Astrocyte of the cerebellum (primary cell): ENCODE measurements at regions not wholly inside any gene's neighbourhood (a gene's known extent, or its start where the extent isn't known, plus 50 kb on each side); places are given as distances from the start of the nearest gene placed in this dataset.
"Not testable (repeated sequence)": the region's sequence is repeated elsewhere in the genome, so short reads cannot be mapped to it uniquely, and the experiment has no call there.

Experiments used
- DNase-seq: peaks from one replicate; pipeline ENCODE4 v3.0.0-alpha.2; 2011; ENCODE audit warnings: low read depth
- H3K4me3 ChIP-seq: 2 replicates; pipeline ENCODE4 v1.5.1; 2011; ENCODE audit warnings: mild to moderate bottlenecking, low read depth, low read length, moderate library complexity
- in situ Hi-C: cut with HindIII; loops from 2 replicates; pipeline ENCODE4 v1.10.0; 2017; ENCODE audit warnings: low sequenced_read_pairs
- TF ChIP-seq, protein P1 (sequence below): IDR thresholded peaks from 2 replicates; pipeline ENCODE4 v1.5.1; 2012; ENCODE audit warnings: low read length, low read depth, moderate library complexity, mild to moderate bottlenecking; ENCODE audit errors: missing control alignments

DNA sequence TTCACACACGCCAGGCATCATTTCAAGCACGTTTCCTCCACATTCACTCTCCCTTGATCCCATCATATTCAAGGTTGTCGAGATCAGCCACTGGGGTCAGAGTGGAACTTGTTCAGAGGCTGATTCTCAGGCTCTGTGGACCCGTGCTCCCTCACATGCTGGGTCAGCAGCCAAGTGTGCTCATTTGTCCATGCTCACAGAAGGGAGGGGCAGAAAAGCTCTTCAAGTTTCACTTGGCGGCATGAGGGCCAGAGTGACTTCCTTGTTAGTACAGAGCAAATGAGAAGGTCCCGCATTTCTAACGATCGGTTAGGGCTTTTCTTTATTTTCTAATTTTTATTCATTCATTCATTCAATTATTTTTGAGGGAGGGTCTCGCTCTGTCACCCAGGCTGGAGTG, 82.2 kb downstream of the EBLN1 start:
- in situ Hi-C loops = no loop called here
- no peak for DNase-seq
- H3K4me3 ChIP-seq = no peak overlapping the region
- TF ChIP-seq, protein P1, sequence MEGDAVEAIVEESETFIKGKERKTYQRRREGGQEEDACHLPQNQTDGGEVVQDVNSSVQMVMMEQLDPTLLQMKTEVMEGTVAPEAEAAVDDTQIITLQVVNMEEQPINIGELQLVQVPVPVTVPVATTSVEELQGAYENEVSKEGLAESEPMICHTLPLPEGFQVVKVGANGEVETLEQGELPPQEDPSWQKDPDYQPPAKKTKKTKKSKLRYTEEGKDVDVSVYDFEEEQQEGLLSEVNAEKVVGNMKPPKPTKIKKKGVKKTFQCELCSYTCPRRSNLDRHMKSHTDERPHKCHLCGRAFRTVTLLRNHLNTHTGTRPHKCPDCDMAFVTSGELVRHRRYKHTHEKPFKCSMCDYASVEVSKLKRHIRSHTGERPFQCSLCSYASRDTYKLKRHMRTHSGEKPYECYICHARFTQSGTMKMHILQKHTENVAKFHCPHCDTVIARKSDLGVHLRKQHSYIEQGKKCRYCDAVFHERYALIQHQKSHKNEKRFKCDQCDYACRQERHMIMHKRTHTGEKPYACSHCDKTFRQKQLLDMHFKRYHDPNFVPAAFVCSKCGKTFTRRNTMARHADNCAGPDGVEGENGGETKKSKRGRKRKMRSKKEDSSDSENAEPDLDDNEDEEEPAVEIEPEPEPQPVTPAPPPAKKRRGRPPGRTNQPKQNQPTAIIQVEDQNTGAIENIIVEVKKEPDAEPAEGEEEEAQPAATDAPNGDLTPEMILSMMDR = no peak

DNA sequence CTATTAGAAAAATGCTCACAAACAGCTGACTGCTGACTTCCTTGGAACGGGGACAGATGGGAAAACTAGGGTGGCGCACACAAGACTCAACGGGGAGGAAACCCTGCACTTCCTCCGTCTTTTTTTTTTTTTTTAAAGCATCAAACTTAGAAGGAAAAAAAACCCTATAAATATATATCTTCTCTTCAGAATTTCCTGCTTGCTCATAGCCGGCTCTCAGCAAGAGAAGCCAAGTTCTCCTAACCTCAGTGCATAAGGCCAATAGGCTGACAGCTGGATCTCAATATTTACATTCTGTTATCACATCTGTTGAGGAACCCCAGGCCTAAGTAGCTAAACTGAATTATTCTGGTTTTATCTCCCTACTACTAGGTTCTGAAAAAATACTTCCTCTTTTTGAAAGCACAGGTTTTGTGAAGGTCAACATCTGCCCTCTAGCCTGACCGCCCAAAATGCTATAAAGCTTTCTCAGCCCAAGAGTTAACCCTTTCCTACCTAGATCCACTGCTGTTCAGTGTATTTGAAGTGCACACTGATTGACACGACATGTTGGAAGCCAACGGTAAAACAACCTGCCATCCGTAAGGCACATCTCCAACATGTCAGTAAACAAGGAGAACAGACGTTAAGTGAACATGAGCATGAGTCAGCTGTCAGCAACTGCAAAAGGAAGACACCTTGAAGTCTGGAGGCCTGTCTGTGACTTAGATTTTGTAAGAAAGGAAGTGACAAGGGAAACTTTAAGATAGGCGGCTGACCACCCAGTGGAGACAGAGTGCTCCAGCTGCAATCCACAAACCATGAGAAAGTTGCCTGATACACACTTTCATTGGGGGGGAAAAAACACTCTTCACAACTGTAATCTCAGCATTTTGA, 83.8 kb downstream of the EBLN1 start:
- no peak overlapping the region for H3K4me3 ChIP-seq
- DNase-seq = no peak
- in situ Hi-C loops = no loop called here
- TF ChIP-seq, protein P1 = no peak

DNA sequence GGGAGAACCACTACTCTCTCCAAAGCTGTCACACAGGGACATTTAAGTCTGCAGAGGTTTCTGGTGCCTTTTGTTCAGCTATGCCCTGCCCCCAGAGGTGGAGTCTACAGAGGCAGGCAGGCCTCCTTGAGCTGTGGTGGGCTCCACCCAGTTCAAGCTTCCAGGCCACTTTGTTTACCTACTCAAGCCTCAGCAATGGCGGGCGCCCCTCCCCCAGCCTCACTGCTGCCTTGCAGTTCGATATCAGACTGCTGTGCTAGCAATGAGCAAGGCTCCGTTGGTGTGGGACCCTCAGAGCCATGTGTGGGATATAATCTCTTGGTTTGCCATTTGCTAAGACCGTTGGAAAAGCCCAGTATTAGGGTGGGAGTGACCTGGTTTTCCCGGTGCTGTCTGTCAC, 87.0 kb downstream of the EBLN1 start:
- DNase-seq, in situ Hi-C loops, H3K4me3 ChIP-seq: not testable (repeated sequence)

DNA sequence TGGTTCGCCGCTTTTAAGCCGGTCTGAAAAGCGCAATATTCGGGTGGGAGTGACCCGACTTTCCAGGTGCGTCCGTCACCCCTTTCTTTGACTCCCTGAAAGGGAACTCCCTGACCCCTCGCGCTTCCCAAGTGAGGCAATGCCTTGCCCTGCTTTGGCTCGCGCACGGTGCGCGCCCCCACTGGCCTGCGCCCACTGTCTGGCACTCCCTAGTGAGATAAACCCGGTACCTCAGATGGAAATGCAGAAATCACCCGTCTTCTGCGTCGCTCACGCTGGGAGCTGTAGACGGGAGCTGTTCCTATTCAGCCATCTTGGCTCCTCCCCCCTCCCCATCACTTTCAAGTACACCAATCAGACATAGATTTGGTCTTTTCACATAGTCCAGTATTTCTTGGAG, 88.2 kb downstream of the EBLN1 start:
- DNase-seq, H3K4me3 ChIP-seq, in situ Hi-C loops: not testable (repeated sequence)

DNA sequence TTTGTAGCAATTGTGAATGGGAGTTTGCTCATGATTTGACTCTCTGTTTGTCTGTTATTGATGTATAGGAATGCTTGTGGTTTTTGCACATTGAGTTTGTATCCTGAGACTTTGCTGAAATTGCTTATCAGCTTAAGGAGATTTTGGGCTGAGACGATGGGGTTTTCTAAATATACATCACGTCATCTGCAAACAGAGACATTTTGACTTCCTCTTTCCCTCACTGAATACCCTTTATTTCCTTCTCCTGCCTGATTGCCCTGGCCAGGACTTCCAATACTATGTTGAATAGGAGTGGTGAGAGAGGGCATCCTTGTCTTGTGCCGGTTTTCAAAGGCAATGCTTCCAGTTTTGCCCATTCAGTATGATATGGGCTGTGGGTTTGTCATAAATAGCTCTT, 96.6 kb downstream of the EBLN1 start:
- H3K4me3 ChIP-seq, DNase-seq, in situ Hi-C loops: not testable (repeated sequence)

DNA sequence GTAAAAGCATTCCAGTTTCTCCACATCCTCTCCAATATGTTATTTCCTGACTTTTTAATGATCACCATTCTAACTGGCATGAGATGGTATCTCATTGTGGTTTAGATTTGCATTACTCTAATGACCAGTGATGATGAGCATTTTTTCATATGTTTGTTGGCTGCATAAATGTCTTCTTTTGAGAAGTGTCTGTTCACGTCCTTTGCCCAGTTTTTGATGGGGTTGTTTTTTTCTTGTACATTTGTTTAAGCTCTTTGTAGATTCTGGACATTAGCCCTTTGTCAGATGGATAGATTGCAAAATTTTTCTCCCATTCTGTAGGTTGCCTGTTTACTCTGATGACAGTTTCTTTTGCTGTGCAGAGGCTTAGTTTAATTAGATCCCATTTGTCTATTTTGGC, 97.7 kb downstream of the EBLN1 start:
- in situ Hi-C loops, DNase-seq: not testable (repeated sequence)

DNA sequence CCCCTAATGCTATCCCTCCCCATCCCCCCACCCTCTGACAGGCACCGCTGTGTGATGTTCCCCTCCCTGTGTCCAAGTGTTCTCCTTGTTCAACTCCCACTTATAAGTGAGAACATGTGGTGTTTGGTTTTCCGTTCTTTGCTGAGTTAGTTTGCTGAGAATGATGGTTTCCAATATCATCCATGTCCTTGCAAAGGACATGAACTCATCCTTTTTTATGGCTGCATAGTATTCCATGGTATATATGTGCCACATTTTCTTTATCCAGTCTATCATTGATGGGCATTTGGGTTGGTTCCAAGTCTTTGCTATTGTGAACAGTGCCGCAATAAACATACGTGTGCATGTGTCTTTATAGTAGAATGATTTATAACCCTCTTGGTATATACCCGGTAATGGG, 98.2 kb downstream of the EBLN1 start:
- DNase-seq, in situ Hi-C loops: not testable (repeated sequence)

More for the DNA sequence above, 97.7 kb downstream of the EBLN1 start:
- not testable (repeated sequence) for H3K4me3 ChIP-seq

DNA sequence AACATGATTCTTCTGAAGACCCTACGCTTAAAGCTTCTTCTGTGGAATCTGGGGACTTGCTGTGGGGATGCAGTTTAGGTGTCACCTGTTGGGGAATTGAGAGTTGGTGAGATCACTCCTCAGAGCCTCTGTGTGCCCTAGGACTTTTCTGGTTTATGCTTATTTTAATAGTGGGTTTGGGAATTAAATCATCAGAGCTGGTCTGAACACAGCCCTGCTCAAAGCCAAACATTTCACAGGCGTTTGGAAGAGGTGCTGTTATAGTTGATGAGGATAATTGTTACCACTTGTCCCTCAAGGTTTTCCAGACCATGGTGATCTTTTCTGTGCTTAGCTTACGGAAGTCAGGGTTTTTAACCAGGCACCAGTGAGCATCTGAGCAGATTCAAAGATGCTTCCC, 106.1 kb downstream of the EBLN1 start:
- TF ChIP-seq, protein P1 = no peak
- in situ Hi-C loops = no loop called here
- no peak for DNase-seq
- no peak overlapping the region for H3K4me3 ChIP-seq

More for the DNA sequence above, 98.2 kb downstream of the EBLN1 start:
- H3K4me3 ChIP-seq = not testable (repeated sequence)

DNA sequence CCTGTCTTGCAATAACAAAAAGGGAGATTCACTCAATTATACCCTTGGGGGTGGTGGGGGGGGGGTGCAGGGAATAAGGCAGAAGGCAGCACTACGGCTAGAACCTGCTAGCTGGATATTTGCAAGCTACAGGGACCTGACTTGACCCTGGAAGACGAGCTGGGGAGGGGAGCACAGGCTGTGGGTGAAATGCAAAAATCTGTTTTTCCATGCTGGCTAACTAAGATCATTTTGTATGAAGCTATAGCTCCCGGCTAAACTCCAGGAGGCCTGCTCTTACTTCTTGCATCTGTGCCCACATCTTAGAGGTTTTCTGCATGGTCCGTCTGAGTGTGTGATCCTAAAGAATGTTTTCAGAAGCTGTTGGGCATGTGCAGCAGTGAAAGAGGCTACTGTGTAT, 106.6 kb downstream of the EBLN1 start:
- TF ChIP-seq, protein P1 = no peak
- in situ Hi-C loops = no loop called here
- no peak for DNase-seq
- H3K4me3 ChIP-seq = no peak overlapping the region
